HG03520 (cell line): ENCODE measurements at regions not wholly inside any gene's neighbourhood (a gene's known extent, or its start where the extent isn't known, plus 50 kb on each side); places are given as distances from the start of the nearest gene placed in this dataset.

Experiments
- ATAC-seq: cut with Tn5 transposase; IDR thresholded peaks from one replicate; pipeline ENCODE4 v1.9.1; 2021; ENCODE audit warnings: mild to moderate bottlenecking, moderate library complexity; ENCODE audit not compliant: unreplicated experiment

- no peak for ATAC-seq
Observed at GRCh38 chr4:177568931-177569330, 126.7 kb upstream of the AGA start.

GRCh38 chr4:177569434-177569833 is 127.2 kb upstream of the AGA start:
- ATAC-seq, result no peak

- no peak for ATAC-seq
Observed at GRCh38 chr4:177573507-177573906, 131.3 kb upstream of the AGA start.

GRCh38 chr4:177574446-177574845 is 132.2 kb upstream of the AGA start:
- ATAC-seq, result no peak

GRCh38 chr4:177579649-177580048 is 137.4 kb upstream of the AGA start:
- no peak for ATAC-seq

GRCh38 chr4:177582992-177583391 is 140.8 kb upstream of the AGA start:
- no peak for ATAC-seq

GRCh38 chr4:177587989-177588388 is 145.8 kb upstream of the AGA start:
- ATAC-seq, result no peak

- ATAC-seq, result no peak
Observed at GRCh38 chr4:177595386-177595785, 153.1 kb upstream of the AGA start.

- ATAC-seq, result no peak
Observed at GRCh38 chr4:177596035-177596434, 153.8 kb upstream of the AGA start.

GRCh38 chr4:177596991-177597390 is 154.8 kb upstream of the AGA start:
- ATAC-seq, result no peak

GRCh38 chr4:177605252-177605651 is 163.0 kb upstream of the AGA start:
- ATAC-seq, result no peak

GRCh38 chr4:177607111-177607573 is 164.9 kb upstream of the AGA start:
- ATAC-seq, result no peak

GRCh38 chr4:177611974-177612664 is 169.9 kb upstream of the AGA start:
- no peak for ATAC-seq

GRCh38 chr4:177612684-177613083 is 170.4 kb upstream of the AGA start:
- ATAC-seq, result no peak

GRCh38 chr4:177632481-177632880 is 190.2 kb upstream of the AGA start:
- ATAC-seq, result no peak

- no peak for ATAC-seq
Observed at GRCh38 chr4:177638871-177639270, 196.6 kb upstream of the AGA start.

- no peak for ATAC-seq
Observed at GRCh38 chr4:177640864-177641263, 198.6 kb upstream of the AGA start.

GRCh38 chr4:177660223-177660622 is 218.0 kb upstream of the AGA start:
- ATAC-seq, result no peak

GRCh38 chr4:177667687-177668086 is 225.4 kb upstream of the AGA start:
- ATAC-seq, result no peak

- ATAC-seq, result no peak
Observed at GRCh38 chr4:177671387-177671786, 229.2 kb upstream of the AGA start.

GRCh38 chr4:177671845-177672244 is 229.6 kb upstream of the AGA start:
- ATAC-seq, result no peak

- ATAC-seq, result no peak
Observed at GRCh38 chr4:177673985-177674489, 231.8 kb upstream of the AGA start.

- no peak for ATAC-seq
Observed at GRCh38 chr4:177680308-177680707, 238.1 kb upstream of the AGA start.
